Testis (tissue), 2 donors: ENCODE measurements at regions not wholly inside any gene's neighbourhood (a gene's known extent, or its start where the extent isn't known, plus 50 kb on each side); places are given as distances from the start of the nearest gene placed in this dataset.

ENCODE experiments used
- CTCF ChIP-seq, 3 experiments: fragments of 450-650 bp in 2 of 3; fragments of 200-600 bp in 1 of 3; sonication (generic) in 1 of 3; IDR thresholded peaks; one replicate each; pipeline ENCODE4 v1.5.1; 2016 to 2019; ENCODE audit warnings: antibody characterized with exemption in 3 of 3, mild to moderate bottlenecking in 2 of 3, moderate library complexity in 1 of 3
- POLR2A ChIP-seq: fragments of 450-650 bp; IDR thresholded peaks from one replicate; pipeline ENCODE4 v1.6.1; 2017; ENCODE audit warnings: antibody characterized with exemption, mild to moderate bottlenecking, moderate library complexity

DNA sequence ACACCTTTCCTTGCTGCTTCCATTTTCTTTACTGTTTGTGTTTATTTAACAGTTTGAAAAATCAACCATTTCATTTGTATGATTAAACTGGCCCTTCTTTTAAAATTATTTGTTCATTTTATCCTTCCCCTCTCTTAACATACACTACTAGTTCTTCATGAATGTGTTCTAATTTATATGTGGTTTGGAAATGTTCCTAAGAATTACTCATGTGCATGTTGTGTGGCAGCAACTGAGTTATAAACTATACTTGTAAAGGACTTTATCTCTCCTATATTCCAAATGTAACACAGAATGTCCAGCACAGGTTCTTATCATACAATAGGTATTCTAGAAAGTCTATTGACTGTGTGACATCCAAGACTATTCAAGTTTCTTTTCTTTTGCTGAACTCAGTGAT is 358.2 kb upstream of the MEF2C start:
- TF ChIP-seq CTCF (IDR thresholded peaks at IDR 0.05) (no peak), POLR2A (no peak)
